AG10803 (cell line): ENCODE measurements at regions not wholly inside any gene's neighbourhood (a gene's known extent, or its start where the extent isn't known, plus 50 kb on each side); places are given as distances from the start of the nearest gene placed in this dataset.
"Not testable (repeated sequence)": the region's sequence is repeated elsewhere in the genome, so short reads cannot be mapped to it uniquely, and the experiment has no call there.

Source experiments
- DNase-seq: peaks from one replicate; pipeline ENCODE4 v3.0.0; 2010; ENCODE audit warnings: low read depth
- H3K4me3 ChIP-seq: 2 replicates; pipeline ENCODE4 v1.5.1; 2011; ENCODE audit warnings: mild to moderate bottlenecking, low read length, control low read depth
- TF ChIP-seq, protein P1 (sequence below): conservative IDR thresholded peaks from 2 replicates; pipeline ENCODE4 v1.5.1; 2011; ENCODE audit warnings: mild to moderate bottlenecking, low read length, control low read depth, inconsistent platforms

GRCh38 chr11:67824861-67825260 lies 150.4 kb upstream of the ALDH3B2 start:
- not testable (repeated sequence) for DNase-seq

GRCh38 chr11:67820081-67820480 lies 145.7 kb upstream of the ALDH3B2 start:
- H3K4me3 ChIP-seq = no peak overlapping the region
- TF ChIP-seq, protein P1, sequence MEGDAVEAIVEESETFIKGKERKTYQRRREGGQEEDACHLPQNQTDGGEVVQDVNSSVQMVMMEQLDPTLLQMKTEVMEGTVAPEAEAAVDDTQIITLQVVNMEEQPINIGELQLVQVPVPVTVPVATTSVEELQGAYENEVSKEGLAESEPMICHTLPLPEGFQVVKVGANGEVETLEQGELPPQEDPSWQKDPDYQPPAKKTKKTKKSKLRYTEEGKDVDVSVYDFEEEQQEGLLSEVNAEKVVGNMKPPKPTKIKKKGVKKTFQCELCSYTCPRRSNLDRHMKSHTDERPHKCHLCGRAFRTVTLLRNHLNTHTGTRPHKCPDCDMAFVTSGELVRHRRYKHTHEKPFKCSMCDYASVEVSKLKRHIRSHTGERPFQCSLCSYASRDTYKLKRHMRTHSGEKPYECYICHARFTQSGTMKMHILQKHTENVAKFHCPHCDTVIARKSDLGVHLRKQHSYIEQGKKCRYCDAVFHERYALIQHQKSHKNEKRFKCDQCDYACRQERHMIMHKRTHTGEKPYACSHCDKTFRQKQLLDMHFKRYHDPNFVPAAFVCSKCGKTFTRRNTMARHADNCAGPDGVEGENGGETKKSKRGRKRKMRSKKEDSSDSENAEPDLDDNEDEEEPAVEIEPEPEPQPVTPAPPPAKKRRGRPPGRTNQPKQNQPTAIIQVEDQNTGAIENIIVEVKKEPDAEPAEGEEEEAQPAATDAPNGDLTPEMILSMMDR = no peak
- no peak for DNase-seq

More at GRCh38 chr11:67824861-67825260, 150.4 kb upstream of the ALDH3B2 start:
- H3K4me3 ChIP-seq = not testable (repeated sequence)

GRCh38 chr11:67817558-67817957 lies 143.1 kb upstream of the ALDH3B2 start:
- not testable (repeated sequence) for DNase-seq, H3K4me3 ChIP-seq

GRCh38 chr11:67809301-67809700 lies 134.9 kb upstream of the ALDH3B2 start:
- DNase-seq = peak; percentile 8
- H3K4me3 ChIP-seq = not testable (repeated sequence)

- not testable (repeated sequence) for H3K4me3 ChIP-seq, DNase-seq
Observed at GRCh38 chr11:67807896-67808295, 133.5 kb upstream of the ALDH3B2 start.

- H3K4me3 ChIP-seq, DNase-seq: not testable (repeated sequence)
Observed at GRCh38 chr11:67806728-67807235, 132.4 kb upstream of the ALDH3B2 start.

GRCh38 chr11:67806183-67806582 lies 131.8 kb upstream of the ALDH3B2 start:
- DNase-seq = peak; percentile 3
- H3K4me3 ChIP-seq = peak overlapping the region; percentile 59

- DNase-seq = peak; percentile 96
- peak overlapping the region; percentile 69 for H3K4me3 ChIP-seq
Observed at GRCh38 chr11:67805253-67806126, 131.1 kb upstream of the ALDH3B2 start.

DNA sequence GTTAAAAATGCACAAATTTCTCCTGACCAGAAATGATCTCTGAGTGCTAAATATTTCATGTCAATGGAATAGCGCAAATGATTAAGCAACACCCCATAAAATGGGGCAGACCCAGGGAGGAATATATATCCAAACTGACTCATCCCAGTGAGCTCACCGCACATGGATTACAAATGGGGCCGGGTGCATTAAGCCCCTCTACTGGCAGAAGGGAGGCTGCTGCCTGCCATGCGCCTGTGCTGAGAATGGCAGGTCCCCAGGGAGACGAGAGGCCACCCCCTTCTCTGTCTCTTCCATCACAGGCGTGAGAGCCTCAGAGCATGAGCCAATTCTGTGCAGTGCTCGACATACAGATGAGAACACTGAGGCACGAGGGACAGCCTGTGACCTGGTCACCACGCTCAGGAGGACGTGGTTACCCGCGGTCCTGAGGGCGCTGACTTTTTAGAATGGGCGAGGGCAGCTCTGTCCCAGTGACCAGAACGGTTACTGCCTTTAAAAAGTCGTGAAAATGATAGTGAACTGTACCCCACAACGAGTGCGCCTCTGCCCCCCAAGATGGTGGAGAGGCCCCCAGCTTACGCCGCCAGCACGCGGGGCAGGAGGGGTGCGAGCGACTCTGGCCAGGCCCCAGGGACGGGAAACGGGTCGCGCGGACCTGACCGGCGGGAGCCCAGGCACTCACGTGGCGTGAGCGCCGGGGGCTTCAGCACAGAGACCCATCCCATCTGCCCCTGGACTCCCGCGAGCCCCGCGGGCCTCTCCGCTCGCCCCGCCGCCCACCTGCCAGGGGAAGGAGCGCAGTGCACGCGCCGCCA lies 130.2 kb upstream of the ALDH3B2 start:
- DNase-seq = peak; percentile 70
- peak overlapping the region; percentile 69 for H3K4me3 ChIP-seq

DNA sequence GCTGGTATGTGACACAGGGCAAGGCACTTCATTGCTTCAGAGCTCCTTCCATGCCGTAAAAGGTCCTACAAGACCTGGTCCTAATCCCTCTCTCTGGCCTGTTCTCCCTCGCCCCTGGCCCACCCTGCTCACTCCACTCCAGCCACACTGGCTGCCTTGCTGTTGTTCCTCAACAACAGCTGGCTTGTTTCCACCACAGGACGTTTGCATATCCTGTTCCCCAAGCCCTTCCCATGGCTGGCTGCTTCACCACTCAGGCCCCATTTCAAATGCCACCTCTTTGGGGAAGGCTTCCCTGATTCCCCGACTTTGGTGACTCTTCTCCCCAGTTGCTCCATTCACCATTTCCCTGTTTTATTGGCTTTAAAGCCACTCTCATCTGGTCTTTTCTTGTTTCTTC lies 129.1 kb upstream of the ALDH3B2 start:
- not testable (repeated sequence) for H3K4me3 ChIP-seq

DNA sequence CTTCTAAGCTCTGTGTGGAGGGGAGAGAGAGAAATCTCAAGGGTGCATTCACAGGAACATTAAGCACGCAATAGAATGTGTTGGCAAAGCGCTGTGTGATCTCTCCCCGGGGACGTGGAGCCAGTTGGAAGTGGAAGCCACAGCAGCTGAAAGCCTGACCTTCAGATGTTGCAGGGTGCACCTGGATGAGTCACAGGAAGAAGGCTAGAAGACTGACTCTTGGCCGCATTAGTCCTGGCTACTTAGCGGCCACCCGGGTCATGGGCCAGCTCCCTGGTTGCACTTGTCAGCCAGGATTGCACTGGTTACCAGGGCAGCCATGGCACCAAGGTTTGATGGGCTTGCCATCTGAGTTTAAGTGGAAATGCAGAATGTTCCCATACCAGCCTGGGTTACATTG lies 128.6 kb upstream of the ALDH3B2 start:
- not testable (repeated sequence) for H3K4me3 ChIP-seq, DNase-seq

More for the DNA sequence above, 129.1 kb upstream of the ALDH3B2 start:
- not testable (repeated sequence) for DNase-seq

- DNase-seq, H3K4me3 ChIP-seq: not testable (repeated sequence)
Observed at GRCh38 chr11:67802623-67803022, 128.2 kb upstream of the ALDH3B2 start.

DNA sequence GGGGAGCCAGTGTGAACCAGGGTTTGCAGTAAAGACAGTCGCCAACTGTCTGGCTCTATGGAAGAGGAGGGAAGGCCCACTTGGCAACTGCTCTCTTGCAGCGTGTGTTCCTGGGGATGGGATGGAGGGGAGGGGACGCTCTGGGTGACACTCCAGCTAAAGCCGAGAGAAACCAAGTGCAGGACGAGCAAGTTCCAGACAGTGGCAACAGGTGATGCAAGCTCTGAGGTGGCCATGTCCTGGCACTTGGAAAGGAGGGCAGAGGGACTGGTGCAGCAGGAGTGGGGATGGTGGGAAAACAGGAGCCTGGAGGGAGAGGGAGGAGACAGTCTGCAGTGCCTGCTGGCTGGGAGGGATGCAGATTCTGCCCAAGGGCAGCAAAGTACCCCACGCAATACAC lies 127.0 kb upstream of the ALDH3B2 start:
- DNase-seq, H3K4me3 ChIP-seq: not testable (repeated sequence)

DNA sequence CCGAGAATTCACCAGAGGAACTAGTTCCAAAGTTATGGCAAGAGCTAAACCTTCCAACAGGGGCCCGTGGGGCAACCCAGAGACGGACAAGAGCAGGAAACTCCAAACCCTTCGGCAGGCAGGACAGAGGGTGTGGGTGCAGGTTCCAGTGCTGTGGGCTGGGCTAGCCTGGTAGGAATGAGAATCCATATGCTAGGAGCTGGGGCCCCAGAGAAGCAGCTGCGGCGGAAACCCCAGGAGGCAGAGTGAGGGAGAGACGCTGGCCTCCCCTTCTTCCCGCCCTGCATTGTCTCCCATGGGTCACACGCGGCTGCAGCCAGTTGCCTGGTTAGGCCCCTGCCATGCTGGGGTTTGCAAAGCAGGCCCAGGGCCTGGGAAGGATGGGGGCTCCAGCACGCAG lies 126.2 kb upstream of the ALDH3B2 start:
- not testable (repeated sequence) for DNase-seq

More for the DNA sequence above, 126.2 kb upstream of the ALDH3B2 start:
- H3K4me3 ChIP-seq = not testable (repeated sequence)
